Small intestine (tissue), 7 donors: ENCODE measurements at regions not wholly inside any gene's neighbourhood (a gene's known extent, or its start where the extent isn't known, plus 50 kb on each side); places are given as distances from the start of the nearest gene placed in this dataset.

Experiments used
- DNase-seq, 2 donors: peaks; one replicate each; pipeline versions ENCODE4 v3.0.0 to v3.0.0-alpha.2; 2013
- FAIRE-seq: peaks from 2 replicates; lab custom pipeline; 2012; peaks lifted over from hg19 to GRCh38; lab: Jason Lieb, UNC
- H3K27ac ChIP-seq, 3 donors: one replicate each; pipeline ENCODE4 v1.5.1; 2013; ENCODE audit warnings: low read length in 2 of 3, mild to moderate bottlenecking in 2 of 3, control low read depth in 1 of 3, inconsistent platforms in 1 of 3, low read depth in 1 of 3, moderate library complexity in 1 of 3
- H3K27me3 ChIP-seq, 3 donors: one replicate each; pipeline ENCODE4 v1.6.1; 2013; ENCODE audit warnings: low read length in 3 of 3, inconsistent platforms in 1 of 3; ENCODE audit not compliant: control insufficient read depth in 3 of 3, insufficient read depth in 3 of 3
- H3K36me3 ChIP-seq, 3 donors: one replicate each; pipeline ENCODE4 v1.6.1; 2013; ENCODE audit warnings: low read length in 3 of 3, inconsistent platforms in 1 of 3, low read depth in 1 of 3, mild to moderate bottlenecking in 1 of 3, moderate library complexity in 1 of 3; ENCODE audit not compliant: control insufficient read depth in 3 of 3, insufficient read depth in 2 of 3
- H3K4me1 ChIP-seq, 3 donors: one replicate each; pipeline ENCODE4 v1.6.1; 2013; ENCODE audit warnings: low read length in 2 of 3, inconsistent platforms in 1 of 3, low read depth in 1 of 3, mild to moderate bottlenecking in 1 of 3, moderate library complexity in 1 of 3; ENCODE audit not compliant: control insufficient read depth in 3 of 3, insufficient read depth in 2 of 3
- H3K4me3 ChIP-seq, 3 donors: one replicate each; pipeline ENCODE4 v1.5.1; 2013; ENCODE audit warnings: low read length in 3 of 3, control low read depth in 1 of 3, inconsistent platforms in 1 of 3, low read depth in 1 of 3, mild to moderate bottlenecking in 1 of 3, moderate library complexity in 1 of 3
- H3K9me3 ChIP-seq, 2 donors: one replicate each; pipeline ENCODE4 v1.6.1; 2013; ENCODE audit warnings: low read depth in 1 of 2, low read length in 1 of 2; ENCODE audit not compliant: control insufficient read depth in 2 of 2, insufficient read depth in 1 of 2
- WGBS, 3 donors: extraction: QIAGEN DNeasy Blood & Tissue Kit; methylation state at CpG; one replicate each; pipeline ENCODE4 v1.1.7; 2013; 5-methylcytosine and 5-hydroxymethylcytosine counted together
- donor health status: healthy with polysubstance abuse.
- donor health status: control.
- donor health status: control.
- donor health status: Bipolar disorder and iron deficiency.
- donor health status: healthy.

DNA sequence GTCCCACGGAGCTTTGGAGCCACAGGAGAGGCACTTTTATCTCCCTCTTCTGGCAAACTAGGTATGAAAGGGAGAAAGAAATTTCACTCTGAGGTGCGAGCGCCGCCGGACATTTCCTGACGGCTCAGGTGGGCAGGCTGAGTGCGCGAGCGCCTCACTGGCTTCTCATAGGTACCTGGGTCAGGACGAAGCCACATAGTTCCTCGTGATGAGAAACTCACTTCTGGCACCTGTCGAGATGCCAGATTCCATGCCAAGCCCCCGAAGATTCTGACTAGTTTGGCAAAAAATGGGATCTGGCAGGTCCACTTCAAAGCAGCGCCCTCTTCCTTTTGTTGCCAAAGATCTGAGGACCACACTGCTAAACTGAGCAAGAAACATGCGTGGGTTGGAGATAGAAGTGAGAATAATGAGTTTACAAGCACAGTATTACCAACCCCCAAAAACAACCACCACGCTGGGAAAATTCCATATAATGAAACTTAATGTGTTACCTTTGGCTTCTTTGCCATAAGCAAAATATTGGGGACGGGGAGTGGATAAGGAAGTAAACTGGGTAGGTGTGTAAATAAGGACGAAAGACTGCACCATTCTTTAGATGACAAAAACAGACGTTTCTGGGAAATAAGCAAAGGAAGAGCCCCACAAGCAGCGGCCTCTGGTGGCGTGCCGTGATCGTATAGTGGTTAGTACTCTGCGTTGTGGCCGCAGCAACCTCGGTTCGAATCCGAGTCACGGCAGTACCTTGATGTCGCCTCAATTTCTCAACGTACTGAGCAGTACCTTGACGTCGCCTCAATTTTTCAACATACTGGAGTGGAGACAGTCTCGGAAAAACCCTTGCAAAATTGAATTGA is 89.8 kb upstream of the PRSS16 start:
- WGBS, 3 donors: 1% methylated on average over 34 of the region's 34 CpGs
- FAIRE-seq (no peak), DNase-seq (peak; percentile 60 to 74)
- Histone ChIP-seq H3K4me1 (peaks cover 0 to 2% (median 0%) of the 10 kb centered on the region in 3 donors), H3K36me3 (no peaks in the 10 kb centered on the region), H3K27me3 (no peaks in the 10 kb centered on the region), H3K9me3 (no peaks in the 10 kb centered on the region), H3K27ac (peak overlapping the region in 2 of 3 donors; percentile 19 to 36), H3K4me3 (peak overlapping the region in 2 of 3 donors; percentile 49 to 52)

DNA sequence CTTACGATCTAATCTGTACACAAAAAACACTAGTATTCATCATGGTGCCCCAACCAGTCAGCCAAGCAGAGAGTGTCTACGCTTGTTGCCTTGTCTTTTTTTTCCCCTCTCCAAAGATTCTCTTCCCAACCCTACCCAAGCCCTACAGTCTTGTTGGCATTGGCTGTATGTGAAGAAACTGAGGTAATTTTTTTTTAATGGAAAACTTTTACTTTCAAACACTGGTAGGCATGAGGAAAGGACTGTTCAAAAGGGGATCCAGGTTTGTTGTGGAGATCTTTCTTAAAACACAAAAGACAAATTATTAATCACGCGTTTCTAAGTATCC is 89.2 kb upstream of the PRSS16 start:
- Histone ChIP-seq H3K4me3 (no peak overlapping the region), H3K9me3 (no peaks in the 10 kb centered on the region), H3K36me3 (no peaks in the 10 kb centered on the region), H3K27me3 (no peaks in the 10 kb centered on the region), H3K4me1 (peaks cover 0 to 2% (median 0%) of the 10 kb centered on the region in 3 donors), H3K27ac (no peak overlapping the region)
- no peak for FAIRE-seq
- no peak for DNase-seq
- 62 to 64% (median 64%) methylated on average over 4 of the region's 4 CpGs for WGBS, 3 donors

- Histone ChIP-seq H3K27ac (no peak overlapping the region), H3K4me3 (no peak overlapping the region), H3K27me3 (no peaks in the 10 kb centered on the region), H3K9me3 (no peaks in the 10 kb centered on the region), H3K36me3 (no peaks in the 10 kb centered on the region), H3K4me1 (peaks cover 0 to 2% (median 0%) of the 10 kb centered on the region in 3 donors)
- FAIRE-seq (no peak), DNase-seq (no peak)
- WGBS, 3 donors: 86 to 87% (median 86%) methylated on average over 2 of the region's 2 CpGs
These were observed 87.8 kb upstream of the PRSS16 start for GRCh38 chr6:27159725-27160124.

DNA sequence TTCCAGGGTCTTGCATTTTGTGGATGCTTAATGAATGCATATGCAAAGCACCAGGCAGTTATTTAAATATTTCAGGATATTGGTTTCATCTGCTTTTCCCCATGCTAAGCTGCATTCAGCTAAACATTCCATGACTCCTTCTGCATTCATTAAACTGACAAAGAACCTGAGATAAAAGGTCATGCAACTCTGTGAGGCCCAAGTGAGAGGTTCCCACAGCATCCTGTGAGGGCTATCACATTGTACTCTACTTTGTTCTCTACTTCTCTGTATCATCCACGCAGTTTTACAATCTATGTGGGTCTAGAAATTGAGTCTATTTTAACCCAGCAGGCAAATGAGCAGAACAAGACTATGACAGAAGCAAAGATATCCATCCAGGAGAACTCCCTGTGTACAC is 86.4 kb upstream of the PRSS16 start:
- H3K27me3 ChIP-seq: no peaks in the 10 kb centered on the region
- no peak for DNase-seq
- H3K27ac ChIP-seq: no peak overlapping the region
- FAIRE-seq: no peak
- no peak overlapping the region for H3K4me3 ChIP-seq
- 22 to 33% (median 30%) methylated on average over 1 of the region's 1 CpG for WGBS, 3 donors
- H3K4me1 ChIP-seq: no peaks in the 10 kb centered on the region
- H3K36me3 ChIP-seq: no peaks in the 10 kb centered on the region
- H3K9me3 ChIP-seq: no peaks in the 10 kb centered on the region

- Histone ChIP-seq H3K27ac (no peak overlapping the region), H3K9me3 (no peaks in the 10 kb centered on the region), H3K27me3 (no peaks in the 10 kb centered on the region), H3K36me3 (no peaks in the 10 kb centered on the region), H3K4me3 (no peak overlapping the region), H3K4me1 (no peaks in the 10 kb centered on the region)
- no peak for FAIRE-seq
- DNase-seq: no peak
- 45 to 54% (median 52%) methylated on average over 4 of the region's 4 CpGs for WGBS, 3 donors
These were observed 85.9 kb upstream of the PRSS16 start for GRCh38 chr6:27161603-27161945.

DNA sequence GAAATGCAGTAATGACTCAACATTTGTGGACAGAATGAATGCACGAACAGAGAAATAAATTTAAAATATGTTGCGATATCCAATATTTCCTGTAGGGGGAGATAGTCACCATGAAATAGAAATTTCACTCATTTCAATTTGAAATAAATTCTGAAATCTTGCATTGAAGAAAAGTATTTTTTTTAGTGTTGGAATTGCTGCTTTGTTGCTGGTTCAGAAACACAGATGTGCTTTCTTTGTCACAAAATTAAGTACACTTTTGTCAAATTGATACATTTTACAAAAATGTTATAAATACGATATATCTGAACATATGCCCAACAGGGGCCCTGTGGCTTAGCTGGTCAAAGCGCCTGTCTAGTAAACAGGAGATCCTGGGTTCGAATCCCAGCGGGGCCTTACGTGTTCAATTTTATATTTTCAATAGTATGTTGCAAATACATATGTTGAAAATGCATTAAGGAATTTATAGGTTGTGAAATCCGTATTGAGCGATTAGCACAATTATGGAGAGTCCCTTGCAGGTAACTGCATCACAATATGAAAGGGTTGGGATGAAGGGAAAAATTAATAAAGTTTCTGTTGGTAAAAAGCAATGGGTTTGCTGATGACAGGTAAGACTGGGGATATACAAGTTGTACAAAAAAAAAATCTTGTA is 85.4 kb upstream of the PRSS16 start:
- H3K27ac ChIP-seq: no peak overlapping the region
- no peaks in the 10 kb centered on the region for H3K4me1 ChIP-seq
- H3K9me3 ChIP-seq: no peaks in the 10 kb centered on the region
- no peak overlapping the region for H3K4me3 ChIP-seq
- 21 to 24% (median 22%) methylated on average over 9 of the region's 9 CpGs for WGBS, 3 donors
- no peaks in the 10 kb centered on the region for H3K27me3 ChIP-seq
- DNase-seq (peak; percentile 47 to 59), FAIRE-seq (peak; percentile 64)
- H3K36me3 ChIP-seq: no peaks in the 10 kb centered on the region

DNA sequence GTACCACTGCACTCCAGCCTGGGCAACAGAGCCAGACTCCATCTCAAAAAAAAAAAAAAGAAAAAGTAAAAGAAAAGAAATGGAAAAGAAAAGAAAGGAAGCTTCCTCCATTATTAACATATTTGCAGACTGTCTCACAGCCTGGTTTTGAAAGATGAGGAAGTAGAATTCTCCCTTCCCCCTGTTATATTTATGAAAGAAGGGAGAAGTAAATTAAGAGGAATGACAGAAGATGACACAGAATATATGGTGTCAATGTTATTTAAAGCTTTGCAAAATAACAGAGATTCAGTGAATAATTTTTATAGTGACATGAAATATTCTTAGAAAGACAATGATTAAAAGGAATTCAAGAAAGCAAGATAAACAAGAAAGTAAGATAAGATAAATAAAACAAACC is 83.7 kb upstream of the PRSS16 start:
- Histone ChIP-seq H3K27ac (no peak overlapping the region), H3K9me3 (no peaks in the 10 kb centered on the region), H3K27me3 (no peaks in the 10 kb centered on the region), H3K36me3 (no peaks in the 10 kb centered on the region), H3K4me1 (no peaks in the 10 kb centered on the region), H3K4me3 (no peak overlapping the region)
- no peak for FAIRE-seq
- DNase-seq: no peak

DNA sequence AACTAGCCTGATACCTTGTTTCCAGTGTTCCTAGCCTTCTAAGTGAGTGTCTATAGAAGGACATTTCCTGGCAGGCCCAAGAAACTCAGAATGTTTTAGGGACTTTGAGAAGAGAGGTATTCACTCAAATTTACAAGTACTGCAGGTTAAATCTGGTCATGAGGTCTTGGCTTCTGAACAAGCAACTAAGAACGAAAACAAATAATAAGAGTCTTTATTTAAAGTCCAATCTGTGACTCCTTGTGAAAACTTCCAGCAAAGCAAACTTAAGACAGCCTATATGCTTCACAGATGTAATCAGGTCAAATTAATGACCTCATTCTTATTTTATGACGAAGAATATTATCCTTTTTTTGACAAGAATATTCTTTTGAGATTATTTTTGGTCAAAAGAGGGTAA is 79.4 kb upstream of the PRSS16 start:
- WGBS, 3 donors: 60 to 68% (median 62%) methylated on average over 2 of the region's 2 CpGs
- Histone ChIP-seq H3K36me3 (no peaks in the 10 kb centered on the region), H3K9me3 (peaks cover 0 to 3% of the 10 kb centered on the region in 2 donors), H3K4me1 (no peaks in the 10 kb centered on the region), H3K27me3 (no peaks in the 10 kb centered on the region), H3K27ac (no peak overlapping the region), H3K4me3 (no peak overlapping the region)
- no peak for FAIRE-seq
- no peak for DNase-seq
